ENCODE measurements at regions not wholly inside any gene's neighbourhood (a gene's known extent, or its start where the extent isn't known, plus 50 kb on each side); places are given as distances from the start of the nearest gene placed in this dataset.

GRCh38 chr9:129504404-129504803, 116.5 kb downstream of the C9orf50 start:
- 83% methylated on average over 1 of the region's 1 CpG for WGBS

GRCh38 chr9:129501771-129502319, 119.1 kb downstream of the C9orf50 start:
- 76% methylated on average over 4 of the region's 4 CpGs for WGBS
- Histone ChIP-seq H3K4me3 (ENCODE audit: low read length) (no peak overlapping the region), H3K9ac (ENCODE audit: low read depth, low read length) (no peak overlapping the region), H3K36me3 (ENCODE audit: insufficient read depth, low read length) (no peaks in the 10 kb centered on the region), H3K4me1 (ENCODE audit: insufficient read depth, low read length) (peaks cover 23% of the 10 kb centered on the region), H3K27me3 (ENCODE audit: insufficient read depth, low read length) (no peaks in the 10 kb centered on the region), H3K9me3 (ENCODE audit: insufficient read depth, low read depth, low read length) (no peaks in the 10 kb centered on the region), H3K27ac (ENCODE audit: low read depth, low read length) (no peak overlapping the region)

More at GRCh38 chr9:129504404-129504803, 116.5 kb downstream of the C9orf50 start:
- H3K9ac ChIP-seq (ENCODE audit: low read depth, low read length) = no peak overlapping the region
- H3K36me3 ChIP-seq (ENCODE audit: insufficient read depth, low read length) = no peaks in the 10 kb centered on the region
- H3K4me1 ChIP-seq (ENCODE audit: insufficient read depth, low read length) = peaks cover 20% of the 10 kb centered on the region
- H3K9me3 ChIP-seq (ENCODE audit: insufficient read depth, low read depth, low read length) = no peaks in the 10 kb centered on the region
- H3K27ac ChIP-seq (ENCODE audit: low read depth, low read length) = no peak overlapping the region
- H3K4me3 ChIP-seq (ENCODE audit: low read length) = no peak overlapping the region
- no peaks in the 10 kb centered on the region for H3K27me3 ChIP-seq (ENCODE audit: insufficient read depth, low read length)

GRCh38 chr9:129500863-129501770, 119.8 kb downstream of the C9orf50 start:
- 89% methylated on average over 12 of the region's 12 CpGs for WGBS
- H3K4me1 ChIP-seq (ENCODE audit: insufficient read depth, low read length) = peaks cover 20% of the 10 kb centered on the region; the same call in 1 of the 2 replicates
- H3K27ac ChIP-seq (ENCODE audit: low read depth, low read length) = peak overlapping the region; percentile 75
- no peak overlapping the region for H3K4me3 ChIP-seq (ENCODE audit: low read length)
- H3K27me3 ChIP-seq (ENCODE audit: insufficient read depth, low read length) = no peaks in the 10 kb centered on the region
- no peaks in the 10 kb centered on the region for H3K9me3 ChIP-seq (ENCODE audit: insufficient read depth, low read depth, low read length)
- no peak overlapping the region for H3K9ac ChIP-seq (ENCODE audit: low read depth, low read length)
- H3K36me3 ChIP-seq (ENCODE audit: insufficient read depth, low read length) = no peaks in the 10 kb centered on the region

DNA sequence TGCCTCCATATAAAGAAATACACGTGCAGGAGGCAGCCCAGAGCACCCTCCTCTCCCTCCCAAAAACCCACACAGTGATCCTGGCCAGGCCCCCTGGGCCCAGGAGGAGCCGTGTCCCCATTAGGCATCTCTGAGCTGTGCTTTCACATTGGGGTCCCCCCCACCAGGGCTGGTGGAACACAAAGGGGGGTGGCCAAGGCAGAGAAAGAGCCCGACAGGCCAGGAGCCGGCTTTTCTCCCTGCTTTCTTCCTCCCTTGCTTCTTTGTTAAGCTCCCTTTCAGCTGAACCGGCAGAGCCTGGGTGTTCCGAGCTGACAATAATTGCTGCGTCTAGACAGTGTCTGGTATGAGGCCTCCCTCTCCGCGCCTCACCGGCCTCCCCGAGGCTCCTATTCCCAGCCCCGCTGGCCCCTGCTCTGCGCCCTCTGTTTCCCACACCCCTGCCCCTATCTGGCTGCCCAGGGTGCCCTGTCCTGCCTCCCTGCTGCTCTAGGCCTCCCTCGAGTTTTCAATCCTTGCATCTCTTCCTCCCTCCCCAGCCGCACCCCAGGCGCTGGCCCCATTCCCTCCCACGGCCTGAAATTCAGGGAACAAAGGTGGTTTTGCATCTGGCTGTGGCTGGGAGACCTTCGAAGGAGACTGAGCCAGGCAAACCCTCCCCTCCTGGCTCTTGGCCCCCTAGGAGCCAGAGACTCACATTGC, 120.6 kb downstream of the C9orf50 start:
- Histone ChIP-seq H3K27ac (ENCODE audit: low read depth, low read length) (peak overlapping the region; percentile 75), H3K9me3 (ENCODE audit: insufficient read depth, low read depth, low read length) (no peaks in the 10 kb centered on the region), H3K4me1 (ENCODE audit: insufficient read depth, low read length) (peaks cover 23% of the 10 kb centered on the region), H3K9ac (ENCODE audit: low read depth, low read length) (peak overlapping the region; percentile 69), H3K36me3 (ENCODE audit: insufficient read depth, low read length) (no peaks in the 10 kb centered on the region), H3K4me3 (ENCODE audit: low read length) (no peak overlapping the region), H3K27me3 (ENCODE audit: insufficient read depth, low read length) (peaks cover 2% of the 10 kb centered on the region; the same call in 1 of the 2 replicates)
- WGBS = 23% methylated on average over 18 of the region's 18 CpGs

GRCh38 chr9:129498451-129499384, 122.2 kb downstream of the C9orf50 start:
- WGBS = 95% methylated on average over 7 of the region's 7 CpGs
- H3K9ac ChIP-seq (ENCODE audit: low read depth, low read length) = no peak overlapping the region

DNA sequence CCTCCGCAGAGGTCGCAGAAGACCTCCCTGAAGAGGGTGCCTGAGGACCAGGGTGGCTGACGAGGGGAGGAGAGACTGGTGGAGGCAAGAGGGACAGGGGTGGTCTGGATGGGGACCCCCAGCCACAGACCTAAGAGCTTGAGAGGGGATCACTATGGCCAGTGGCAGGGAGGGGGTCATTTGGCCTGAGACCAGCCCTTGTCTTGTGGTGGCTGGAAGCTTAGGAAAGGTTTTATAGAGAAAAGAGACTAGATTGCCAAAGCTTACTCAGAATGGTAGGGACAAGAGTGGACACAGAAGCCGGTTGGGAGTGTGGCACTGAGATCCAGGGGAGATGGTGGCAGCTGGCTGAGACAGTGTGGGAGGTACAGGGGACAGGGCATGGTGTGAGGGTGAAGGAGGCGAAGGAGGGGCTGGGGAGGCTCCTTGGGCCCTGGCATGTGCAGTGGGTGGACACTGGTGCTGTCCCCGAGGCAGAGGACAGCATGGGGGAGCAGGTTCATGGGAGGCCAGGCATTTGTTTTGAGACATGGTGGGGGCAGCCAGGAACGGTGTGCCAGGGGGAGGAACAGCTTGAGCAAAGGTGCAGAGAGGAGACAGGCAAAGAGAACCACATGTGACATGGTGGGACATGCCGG, 123.0 kb downstream of the C9orf50 start:
- Histone ChIP-seq H3K27me3 (ENCODE audit: insufficient read depth, low read length) (peaks cover 11% of the 10 kb centered on the region; the same call in 1 of the 2 replicates), H3K4me3 (ENCODE audit: low read length) (peak overlapping the region; percentile 56; the same call in 1 of the 2 replicates), H3K27ac (ENCODE audit: low read depth, low read length) (peak overlapping the region; percentile 64), H3K9ac (ENCODE audit: low read depth, low read length) (peak overlapping the region; percentile 45; the same call in 1 of the 2 replicates), H3K36me3 (ENCODE audit: insufficient read depth, low read length) (no peaks in the 10 kb centered on the region), H3K4me1 (ENCODE audit: insufficient read depth, low read length) (peaks cover 31% of the 10 kb centered on the region), H3K9me3 (ENCODE audit: insufficient read depth, low read depth, low read length) (no peaks in the 10 kb centered on the region)
- WGBS = 78% methylated on average over 8 of the region's 8 CpGs

More at GRCh38 chr9:129498451-129499384, 122.2 kb downstream of the C9orf50 start:
- Histone ChIP-seq H3K4me1 (ENCODE audit: insufficient read depth, low read length) (peaks cover 31% of the 10 kb centered on the region), H3K27ac (ENCODE audit: low read depth, low read length) (no peak overlapping the region), H3K27me3 (ENCODE audit: insufficient read depth, low read length) (peaks cover 8% of the 10 kb centered on the region; the same call in 1 of the 2 replicates), H3K36me3 (ENCODE audit: insufficient read depth, low read length) (no peaks in the 10 kb centered on the region), H3K9me3 (ENCODE audit: insufficient read depth, low read depth, low read length) (no peaks in the 10 kb centered on the region), H3K4me3 (ENCODE audit: low read length) (no peak overlapping the region)

DNA sequence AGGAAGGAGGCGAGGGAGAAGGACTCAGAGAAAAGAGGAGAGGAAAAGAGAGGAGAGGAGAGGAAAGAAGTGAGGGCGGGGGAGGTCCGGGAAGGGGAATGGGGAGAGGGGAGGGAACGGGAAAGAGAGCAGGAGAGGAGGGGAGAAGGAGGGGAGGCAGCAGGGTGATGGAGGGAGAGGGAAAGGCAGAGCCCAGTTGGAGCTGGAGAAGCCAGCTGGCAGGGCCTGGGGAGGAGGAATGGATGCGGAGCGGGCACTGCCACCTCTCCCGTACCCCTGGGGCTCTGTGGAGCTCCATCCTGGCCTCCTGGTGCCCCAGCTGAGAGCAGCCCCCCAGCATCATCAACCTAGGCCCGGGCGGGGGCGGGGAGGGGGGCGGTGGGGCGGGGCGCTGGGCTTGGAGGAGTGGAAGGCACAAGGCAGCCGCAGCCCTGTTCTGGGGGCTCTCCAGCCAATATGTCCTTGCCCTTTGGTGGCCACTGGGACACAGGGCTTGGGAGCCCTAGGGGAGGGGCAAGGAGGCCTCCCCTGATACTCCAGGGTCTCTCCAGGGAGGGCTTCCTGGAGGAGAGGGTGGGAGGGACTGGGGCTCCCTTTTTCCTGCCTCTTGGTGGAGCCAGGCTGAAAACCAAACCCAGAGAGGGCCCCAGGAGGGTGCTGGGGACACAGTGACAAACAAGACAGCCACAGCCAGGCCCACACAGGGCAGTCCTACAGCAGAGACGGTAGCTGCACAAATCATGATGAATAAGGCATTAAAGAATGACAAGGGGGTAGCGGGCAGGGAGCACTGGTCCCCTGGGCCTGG, 123.7 kb downstream of the C9orf50 start:
- no peaks in the 10 kb centered on the region for H3K9me3 ChIP-seq (ENCODE audit: insufficient read depth, low read depth, low read length)
- H3K27ac ChIP-seq (ENCODE audit: low read depth, low read length) = peak overlapping the region; percentile 93
- WGBS = 19% methylated on average over 10 of the region's 16 CpGs
- peaks cover 31% of the 10 kb centered on the region for H3K4me1 ChIP-seq (ENCODE audit: insufficient read depth, low read length)
- no peaks in the 10 kb centered on the region for H3K36me3 ChIP-seq (ENCODE audit: insufficient read depth, low read length)
- H3K9ac ChIP-seq (ENCODE audit: low read depth, low read length) = peak overlapping the region; percentile 45; the same call in 1 of the 2 replicates
- peaks cover 11% of the 10 kb centered on the region; the same call in 1 of the 2 replicates for H3K27me3 ChIP-seq (ENCODE audit: insufficient read depth, low read length)
- H3K4me3 ChIP-seq (ENCODE audit: low read length) = peak overlapping the region; percentile 56

DNA sequence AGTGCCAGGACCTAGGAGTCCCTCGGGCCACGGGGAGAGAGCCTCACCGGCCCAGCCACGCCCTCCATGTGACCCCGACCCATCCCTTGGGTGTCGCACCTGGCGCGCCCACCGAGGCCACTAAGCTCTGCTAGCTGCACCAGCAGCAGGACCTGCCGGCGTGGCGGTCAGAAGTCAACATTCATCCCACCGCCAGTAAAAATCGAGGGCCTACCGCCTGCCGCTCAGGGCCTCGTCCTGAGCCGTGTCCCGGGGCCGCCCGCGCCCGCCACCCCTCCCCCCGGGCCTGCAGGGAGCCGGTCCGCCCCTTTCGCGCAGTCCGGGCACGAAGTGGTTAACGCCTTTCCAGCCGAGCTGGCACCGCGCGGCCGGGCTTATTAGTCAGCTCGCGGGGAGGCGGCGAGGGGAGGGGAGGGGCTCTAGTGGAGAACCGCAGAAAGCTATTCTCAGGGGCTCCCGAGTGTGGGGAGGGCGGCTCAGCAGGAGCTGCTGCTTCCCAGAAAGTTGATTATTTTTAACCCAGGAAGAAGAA, 124.4 kb downstream of the C9orf50 start:
- Histone ChIP-seq H3K27me3 (ENCODE audit: insufficient read depth, low read length) (peaks cover 11% of the 10 kb centered on the region; the same call in 1 of the 2 replicates), H3K27ac (ENCODE audit: low read depth, low read length) (peak overlapping the region; percentile 93), H3K4me3 (ENCODE audit: low read length) (peak overlapping the region; percentile 56), H3K9me3 (ENCODE audit: insufficient read depth, low read depth, low read length) (no peaks in the 10 kb centered on the region), H3K9ac (ENCODE audit: low read depth, low read length) (peak overlapping the region; percentile 58), H3K36me3 (ENCODE audit: insufficient read depth, low read length) (no peaks in the 10 kb centered on the region), H3K4me1 (ENCODE audit: insufficient read depth, low read length) (peaks cover 32% of the 10 kb centered on the region)
- under 1% methylated on average over 43 of the region's 43 CpGs for WGBS
